ENCODE measurements at regions not wholly inside any gene's neighbourhood (a gene's known extent, or its start where the extent isn't known, plus 50 kb on each side); places are given as distances from the start of the nearest gene placed in this dataset.
"Not testable (repeated sequence)": the region's sequence is repeated elsewhere in the genome, so short reads cannot be mapped to it uniquely, and the experiment has no call there.

DNA sequence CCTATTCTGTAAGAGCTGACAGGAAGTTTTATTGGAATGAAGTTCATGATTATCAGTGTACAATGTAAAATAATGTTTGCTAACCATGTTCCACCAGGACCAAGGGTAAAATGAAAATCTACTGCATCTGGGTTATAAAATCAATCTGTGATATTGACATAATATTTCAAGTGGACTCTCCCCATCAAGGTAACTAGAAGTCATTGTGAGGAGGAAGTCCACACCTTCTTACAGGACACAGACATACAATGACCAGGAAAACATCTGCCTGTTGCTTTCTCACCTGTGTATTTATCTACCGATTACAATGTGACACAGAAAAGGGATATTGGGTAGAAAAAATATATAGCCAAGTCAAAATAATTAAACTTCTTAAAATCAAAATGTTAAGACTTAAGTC lies 140.7 kb upstream of the RFC3 start:
- peaks cover 0 to 5% of the 10 kb centered on the region in 2 donors for H3K36me3 Mint-ChIP-seq
- no peak for DNase-seq

GRCh38 chr13:33678084-33678483 lies 139.9 kb upstream of the RFC3 start:
- H3K27me3 Mint-ChIP-seq = peaks cover 5 to 8% (median 7%) of the 10 kb centered on the region in 3 donors
- no peak for DNase-seq

More for the DNA sequence above, 140.7 kb upstream of the RFC3 start:
- no peak overlapping the region for H3K4me3 Mint-ChIP-seq
- ATAC-seq (ENCODE audit: low read depth in 2 of 2) = no peak
- peaks cover 4 to 19% (median 7%) of the 10 kb centered on the region in 3 donors for H3K4me1 Mint-ChIP-seq
- peaks cover 5 to 8% (median 7%) of the 10 kb centered on the region in 3 donors for H3K27me3 Mint-ChIP-seq
- H3K9me3 Mint-ChIP-seq = peaks cover 0 to under 1% (median 0%) of the 10 kb centered on the region in 7 donors
- H3K27ac Mint-ChIP-seq = no peak overlapping the region

DNA sequence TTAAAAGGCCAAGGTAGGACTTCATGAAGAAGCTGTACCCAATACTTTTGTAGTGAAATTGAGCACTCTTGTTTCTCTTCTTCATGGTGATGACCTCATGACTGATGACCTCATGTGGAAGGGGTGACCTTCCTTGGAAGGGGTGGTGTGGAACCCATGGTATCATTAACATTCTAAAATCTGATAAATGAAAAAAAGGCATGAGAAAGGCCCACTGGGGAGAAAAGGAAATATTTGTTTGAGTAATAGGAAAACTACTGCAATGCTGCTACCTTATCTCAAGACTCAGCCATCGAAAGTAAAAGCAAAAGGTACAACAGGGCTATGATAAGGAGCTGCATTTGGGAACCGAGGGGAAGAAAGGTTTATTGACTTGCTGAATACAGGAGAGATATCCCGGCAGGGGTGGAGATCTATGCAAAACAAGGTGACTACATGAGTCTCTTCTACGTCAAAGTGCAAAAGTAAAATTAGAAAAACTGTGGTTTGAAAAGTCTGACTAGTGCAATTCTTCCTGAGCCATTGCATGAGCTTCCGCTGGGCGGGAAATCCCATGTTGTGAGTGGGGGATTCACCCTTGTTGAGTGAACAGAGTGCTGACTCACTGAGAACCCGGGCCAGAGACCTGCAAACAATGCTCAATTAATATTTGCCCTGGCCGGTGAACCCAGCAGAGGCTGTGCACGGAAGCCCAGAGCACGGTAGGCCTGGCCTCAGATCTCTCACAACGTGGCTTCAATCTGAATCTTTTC lies 138.9 kb upstream of the RFC3 start:
- peak; percentile 85 to 90 for ATAC-seq (ENCODE audit: low read depth in 2 of 2)
- peak; percentile 11 for DNase-seq
- Mint-ChIP-seq H3K36me3 (peaks cover 0 to 5% of the 10 kb centered on the region in 2 donors), H3K9me3 (no peaks in the 10 kb centered on the region), H3K4me1 (peaks cover 4 to 19% (median 7%) of the 10 kb centered on the region in 3 donors), H3K4me3 (peak overlapping the region; percentile 36 to 82 (median 68)), H3K27me3 (peaks cover 5 to 8% (median 7%) of the 10 kb centered on the region in 3 donors), H3K27ac (peak overlapping the region in 2 of 6 donors; percentile 60 to 74)

More at GRCh38 chr13:33678084-33678483, 139.9 kb upstream of the RFC3 start:
- ATAC-seq (ENCODE audit: low read depth in 2 of 2) = no peak
- Mint-ChIP-seq H3K36me3 (peaks cover 0 to 5% of the 10 kb centered on the region in 2 donors), H3K27ac (no peak overlapping the region), H3K4me3 (no peak overlapping the region), H3K4me1 (peaks cover 4 to 19% (median 7%) of the 10 kb centered on the region in 3 donors), H3K9me3 (no peaks in the 10 kb centered on the region)

DNA sequence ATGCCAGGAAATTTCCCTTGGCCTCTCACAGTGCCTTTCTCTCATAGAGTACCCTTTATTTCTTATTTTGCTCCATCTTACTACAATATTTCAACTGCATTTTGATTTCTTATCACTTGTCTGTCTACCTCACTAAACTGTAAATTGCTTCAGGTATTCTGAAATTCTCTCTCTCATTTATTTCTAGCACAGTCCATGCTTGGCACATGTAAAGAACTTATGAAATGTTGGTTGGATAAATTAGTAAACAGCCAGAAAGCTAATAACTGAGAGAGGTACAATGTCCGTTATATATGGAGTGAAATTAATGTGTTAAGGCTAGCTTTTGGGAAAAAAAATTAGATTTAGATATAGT lies 138.3 kb upstream of the RFC3 start:
- H3K27ac Mint-ChIP-seq = peak overlapping the region in 1 of 6 donors; percentile 74
- DNase-seq = no peak
- H3K36me3 Mint-ChIP-seq = peaks cover 0 to 5% of the 10 kb centered on the region in 2 donors
- H3K4me1 Mint-ChIP-seq = peaks cover 4 to 19% (median 7%) of the 10 kb centered on the region in 3 donors
- peak overlapping the region in 6 of 8 donors; percentile 36 to 78 (median 60) for H3K4me3 Mint-ChIP-seq
- no peaks in the 10 kb centered on the region for H3K9me3 Mint-ChIP-seq
- H3K27me3 Mint-ChIP-seq = peaks cover 5 to 8% (median 7%) of the 10 kb centered on the region in 3 donors
- ATAC-seq (ENCODE audit: low read depth in 2 of 2) = no peak

DNA sequence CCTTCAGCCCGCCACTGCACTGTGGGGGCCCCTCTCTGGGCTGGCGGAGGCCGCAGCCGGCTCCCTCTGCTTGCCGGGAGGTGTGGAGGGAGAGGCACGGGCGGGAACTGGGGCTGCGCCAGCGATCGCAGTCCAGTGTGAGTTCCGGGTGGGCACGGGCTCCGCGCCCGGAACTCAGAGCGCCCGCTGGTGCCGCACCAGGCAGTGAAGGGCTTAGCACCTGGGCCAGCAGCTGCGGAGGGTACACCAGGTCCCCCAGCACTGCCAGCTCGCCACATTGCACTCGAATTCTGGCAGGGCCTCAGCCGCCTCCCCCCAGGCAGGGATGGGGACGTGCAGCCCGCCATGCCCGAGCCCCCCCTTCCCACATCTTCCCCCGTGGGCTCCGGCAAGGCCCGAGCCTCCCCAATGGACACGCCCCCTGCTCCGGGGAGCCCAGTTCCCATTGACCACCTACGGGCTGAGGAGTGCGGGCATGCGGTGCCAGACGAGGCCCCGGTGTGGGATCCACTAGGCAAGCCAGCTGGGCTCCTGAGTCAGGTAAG lies 135.9 kb upstream of the RFC3 start:
- no peak for ATAC-seq (ENCODE audit: low read depth in 2 of 2)
- Mint-ChIP-seq H3K36me3 (peaks cover 0 to 5% of the 10 kb centered on the region in 2 donors), H3K4me3 (no peak overlapping the region), H3K9me3 (peaks cover 0 to 4% (median 0%) of the 10 kb centered on the region in 7 donors), H3K4me1 (peaks cover 4 to 12% (median 7%) of the 10 kb centered on the region in 3 donors), H3K27ac (no peak overlapping the region), H3K27me3 (peaks cover 0 to 10% (median 5%) of the 10 kb centered on the region in 3 donors)
- DNase-seq = no peak

DNA sequence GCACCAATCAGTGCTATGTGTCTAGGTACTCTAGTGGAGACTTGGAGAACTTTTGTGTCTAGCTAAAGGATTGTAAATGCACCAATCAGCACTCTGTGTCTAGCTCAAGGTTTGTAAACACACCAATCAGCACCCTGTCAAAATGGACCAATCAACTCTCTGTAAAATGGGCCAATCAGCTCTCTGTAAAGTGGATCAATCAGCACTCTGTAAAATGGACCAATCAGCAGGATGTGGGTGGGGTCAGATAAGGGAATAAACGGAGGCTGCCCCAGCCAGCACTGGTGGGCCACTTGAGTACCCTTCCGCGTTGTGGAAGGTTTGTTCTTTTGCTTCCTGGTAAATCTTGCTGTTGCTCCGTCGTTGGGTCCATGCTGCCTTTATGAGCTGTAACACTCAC lies 135.3 kb upstream of the RFC3 start:
- ATAC-seq (ENCODE audit: low read depth in 2 of 2); DNase-seq; H3K4me3 Mint-ChIP-seq; H3K27me3 Mint-ChIP-seq; H3K9me3 Mint-ChIP-seq; H3K36me3 Mint-ChIP-seq; H3K27ac Mint-ChIP-seq: not testable (repeated sequence)
- peaks cover 4 to 12% (median 7%) of the 10 kb centered on the region in 3 donors for H3K4me1 Mint-ChIP-seq

DNA sequence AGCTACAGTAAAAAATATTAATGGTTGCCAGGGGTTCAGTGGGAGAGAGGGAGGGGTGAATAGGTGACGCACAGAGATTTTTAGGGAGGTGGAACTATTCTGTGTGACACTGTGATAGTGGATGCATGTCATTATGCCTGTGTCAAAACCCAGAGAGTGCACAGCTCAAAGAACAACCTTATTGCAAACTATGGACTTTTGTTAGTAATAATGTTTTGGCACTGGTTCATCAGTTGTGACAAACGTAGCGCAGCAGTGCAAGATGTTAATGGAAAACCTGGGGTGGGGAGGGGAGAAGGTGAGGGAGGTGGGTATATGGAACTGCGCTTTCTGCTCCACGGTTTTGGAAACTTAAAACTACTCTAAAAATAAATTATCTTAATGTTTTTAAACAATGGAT lies 134.6 kb upstream of the RFC3 start:
- H3K4me1 Mint-ChIP-seq = peaks cover 4 to 12% (median 7%) of the 10 kb centered on the region in 3 donors
- H3K4me3 Mint-ChIP-seq = no peak overlapping the region
- H3K36me3 Mint-ChIP-seq = peaks cover 0 to 5% of the 10 kb centered on the region in 2 donors
- ATAC-seq (ENCODE audit: low read depth in 2 of 2) = no peak
- DNase-seq = no peak
- no peak overlapping the region for H3K27ac Mint-ChIP-seq
- peaks cover 0 to 4% (median 0%) of the 10 kb centered on the region in 7 donors for H3K9me3 Mint-ChIP-seq
- H3K27me3 Mint-ChIP-seq = peaks cover 0 to 10% (median 5%) of the 10 kb centered on the region in 3 donors

GRCh38 chr13:33684874-33685273 lies 133.1 kb upstream of the RFC3 start:
- peaks cover 0 to 5% of the 10 kb centered on the region in 2 donors for H3K36me3 Mint-ChIP-seq
- no peak for DNase-seq
- peaks cover 0 to 10% (median 5%) of the 10 kb centered on the region in 3 donors for H3K27me3 Mint-ChIP-seq
- ATAC-seq (ENCODE audit: low read depth in 2 of 2) = no peak
- no peak overlapping the region for H3K27ac Mint-ChIP-seq
- no peak overlapping the region for H3K4me3 Mint-ChIP-seq
- H3K4me1 Mint-ChIP-seq = no peaks in the 10 kb centered on the region
- peaks cover 0 to 4% (median 0%) of the 10 kb centered on the region in 7 donors for H3K9me3 Mint-ChIP-seq

DNA sequence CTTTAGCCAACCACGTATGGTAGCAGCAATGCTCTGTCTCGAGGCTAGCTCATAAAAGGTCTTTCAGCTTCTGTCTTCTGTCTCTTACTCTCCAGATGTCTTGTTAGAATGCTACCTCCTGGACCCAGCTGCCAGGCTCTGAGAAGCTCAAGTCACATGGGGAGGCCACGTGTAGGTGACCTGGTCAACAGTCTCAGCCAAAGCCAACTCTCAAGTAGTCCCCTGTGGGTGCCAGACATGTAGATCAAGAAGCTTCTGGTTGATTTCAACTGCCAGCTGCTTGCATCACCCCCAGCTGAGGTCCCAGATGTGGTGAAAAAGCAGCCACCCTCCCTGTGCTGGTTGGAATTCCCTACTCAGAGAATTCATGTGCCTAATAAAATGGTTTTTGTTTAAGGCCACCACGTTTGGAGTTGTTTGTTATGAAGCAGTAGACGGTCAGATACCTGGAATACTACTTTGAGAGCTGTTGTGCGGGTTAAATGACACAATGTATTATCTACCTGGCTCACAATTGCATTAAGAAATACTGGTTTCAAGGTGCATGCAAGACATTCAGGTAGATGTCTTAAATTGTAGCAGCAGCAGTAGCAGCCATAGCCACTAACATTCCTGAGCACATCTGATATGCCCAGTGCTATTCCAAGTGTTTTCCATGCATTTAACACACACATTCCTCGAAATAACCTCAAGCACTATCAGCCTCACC lies 131.0 kb upstream of the RFC3 start:
- peaks cover 0 to 4% (median 0%) of the 10 kb centered on the region in 7 donors for H3K9me3 Mint-ChIP-seq
- DNase-seq (no peak), ATAC-seq (ENCODE audit: low read depth in 2 of 2) (no peak)
- peaks cover 0 to 5% (median 5%) of the 10 kb centered on the region in 3 donors for H3K27me3 Mint-ChIP-seq
- no peak overlapping the region for H3K4me3 Mint-ChIP-seq
- H3K36me3 Mint-ChIP-seq = no peaks in the 10 kb centered on the region
- no peaks in the 10 kb centered on the region for H3K4me1 Mint-ChIP-seq
- no peak overlapping the region for H3K27ac Mint-ChIP-seq

GRCh38 chr13:33690354-33690753 lies 127.6 kb upstream of the RFC3 start:
- Mint-ChIP-seq H3K4me1 (no peaks in the 10 kb centered on the region), H3K27me3 (peaks cover 0 to 4% (median under 1%) of the 10 kb centered on the region in 3 donors), H3K36me3 (no peaks in the 10 kb centered on the region), H3K4me3 (no peak overlapping the region), H3K9me3 (peaks cover 0 to 6% (median under 1%) of the 10 kb centered on the region in 7 donors), H3K27ac (no peak overlapping the region)
- DNase-seq (no peak), ATAC-seq (ENCODE audit: low read depth in 2 of 2) (no peak)

GRCh38 chr13:33691980-33692379 lies 126.0 kb upstream of the RFC3 start:
- Mint-ChIP-seq H3K9me3 (peaks cover 0 to 6% (median 0%) of the 10 kb centered on the region in 7 donors), H3K4me3 (no peak overlapping the region), H3K36me3 (no peaks in the 10 kb centered on the region), H3K4me1 (no peaks in the 10 kb centered on the region), H3K27me3 (no peaks in the 10 kb centered on the region), H3K27ac (no peak overlapping the region)
- DNase-seq (no peak), ATAC-seq (ENCODE audit: low read depth in 2 of 2) (no peak)

DNA sequence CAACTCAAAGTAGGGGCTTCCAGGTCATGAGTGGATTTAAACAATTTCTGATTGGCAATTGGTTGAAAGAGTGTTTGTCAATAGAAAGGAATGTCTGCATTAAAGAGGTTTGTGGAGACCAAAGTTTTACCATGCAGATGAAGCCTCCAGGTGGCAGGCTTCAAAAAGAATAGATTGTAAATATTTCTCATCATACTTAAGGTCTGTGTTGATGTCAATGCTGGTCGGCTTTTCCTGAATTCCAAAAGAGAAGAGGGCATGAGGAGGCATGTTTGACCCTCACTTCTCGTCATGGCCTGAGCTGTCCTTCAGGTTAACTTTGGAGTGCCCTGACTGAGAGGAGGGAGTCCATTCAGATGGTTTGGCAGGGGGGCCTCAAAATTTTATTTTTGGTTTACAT lies 125.4 kb upstream of the RFC3 start:
- Mint-ChIP-seq H3K36me3 (no peaks in the 10 kb centered on the region), H3K4me3 (no peak overlapping the region), H3K4me1 (no peaks in the 10 kb centered on the region), H3K27ac (peak overlapping the region in 1 of 6 donors; percentile 30), H3K27me3 (no peaks in the 10 kb centered on the region), H3K9me3 (peaks cover 0 to 5% (median 0%) of the 10 kb centered on the region in 7 donors)
- no peak for ATAC-seq (ENCODE audit: low read depth in 2 of 2)
- no peak for DNase-seq

DNA sequence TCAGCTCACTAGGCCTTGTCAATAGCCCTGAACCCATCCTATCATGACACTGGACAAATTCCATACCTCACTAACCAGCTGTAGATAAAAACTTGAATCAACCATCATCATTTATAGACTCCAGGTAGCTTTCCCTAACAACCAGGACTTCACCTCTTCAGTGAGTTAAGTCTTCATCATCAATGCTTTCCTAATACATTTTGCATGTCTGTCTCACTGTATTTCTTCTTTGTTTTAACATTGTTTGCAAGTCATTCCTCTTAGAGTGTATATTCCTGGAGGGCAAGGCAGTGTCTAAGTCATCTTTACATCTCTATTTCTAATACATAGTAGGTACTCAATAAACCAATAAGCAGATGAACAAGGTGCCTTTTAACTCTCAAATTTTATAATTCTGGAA lies 123.4 kb upstream of the RFC3 start:
- no peaks in the 10 kb centered on the region for H3K4me1 Mint-ChIP-seq
- H3K27ac Mint-ChIP-seq = no peak overlapping the region
- H3K36me3 Mint-ChIP-seq = no peaks in the 10 kb centered on the region
- ATAC-seq (ENCODE audit: low read depth in 2 of 2) (no peak), DNase-seq (no peak)
- no peaks in the 10 kb centered on the region for H3K27me3 Mint-ChIP-seq
- H3K4me3 Mint-ChIP-seq = no peak overlapping the region
- peaks cover 0 to 4% (median 0%) of the 10 kb centered on the region in 7 donors for H3K9me3 Mint-ChIP-seq

Measured in naive B cell (primary cell).